LHCN-M2 (cell line): ENCODE measurements at regions not wholly inside any gene's neighbourhood (a gene's known extent, or its start where the extent isn't known, plus 50 kb on each side); places are given as distances from the start of the nearest gene placed in this dataset.
A peak's percentile ranks its signal among the peaks of the same experiment; 100 is the strongest.
"Not testable (repeated sequence)": the region's sequence is repeated elsewhere in the genome, so short reads cannot be mapped to it uniquely, and the experiment has no call there.

Experiments used
- DNase-seq: peaks from one replicate; pipeline ENCODE4 v3.0.0-alpha.2; 2012; ENCODE audit warnings: low read depth

DNA sequence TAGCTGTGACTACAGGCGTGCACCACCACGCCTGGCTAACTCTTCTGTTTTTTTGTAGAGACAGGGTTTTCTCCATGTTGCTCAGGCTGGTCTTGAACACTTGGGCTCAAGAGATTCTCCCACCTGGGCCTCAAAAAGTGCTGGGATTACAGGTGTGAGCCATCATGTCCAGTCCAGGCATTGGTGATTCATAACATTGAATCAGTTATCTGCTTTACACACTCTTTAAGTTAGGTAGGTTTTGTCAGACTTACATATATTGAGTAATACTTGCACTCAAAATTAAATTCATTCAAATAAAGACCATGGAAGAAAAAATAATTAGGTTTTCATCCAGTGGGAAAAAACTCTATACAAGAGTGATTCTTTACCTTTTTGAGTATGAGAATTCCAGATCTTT, 93.2 kb upstream of the XPO1 start:
- no peak for DNase-seq

DNA sequence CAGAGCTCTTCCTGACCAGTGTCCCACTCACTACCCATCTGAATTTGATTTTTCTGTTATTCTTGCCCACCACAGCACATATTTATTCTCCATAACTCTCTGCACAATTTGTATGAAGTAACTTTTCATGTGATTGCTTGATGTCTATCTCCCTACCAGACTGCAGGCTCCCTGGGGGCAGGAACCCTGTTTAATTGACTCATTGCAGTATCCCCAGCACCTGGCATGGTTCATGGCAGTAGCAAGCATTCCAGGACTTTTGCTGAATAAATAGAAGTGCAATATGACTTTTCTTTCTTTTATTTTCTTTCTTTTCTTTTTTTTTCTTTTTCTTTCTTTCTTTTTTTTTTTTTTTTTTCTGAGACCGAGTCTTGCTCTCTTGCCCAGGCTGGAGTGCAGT, 88.7 kb upstream of the XPO1 start:
- no peak for DNase-seq

DNA sequence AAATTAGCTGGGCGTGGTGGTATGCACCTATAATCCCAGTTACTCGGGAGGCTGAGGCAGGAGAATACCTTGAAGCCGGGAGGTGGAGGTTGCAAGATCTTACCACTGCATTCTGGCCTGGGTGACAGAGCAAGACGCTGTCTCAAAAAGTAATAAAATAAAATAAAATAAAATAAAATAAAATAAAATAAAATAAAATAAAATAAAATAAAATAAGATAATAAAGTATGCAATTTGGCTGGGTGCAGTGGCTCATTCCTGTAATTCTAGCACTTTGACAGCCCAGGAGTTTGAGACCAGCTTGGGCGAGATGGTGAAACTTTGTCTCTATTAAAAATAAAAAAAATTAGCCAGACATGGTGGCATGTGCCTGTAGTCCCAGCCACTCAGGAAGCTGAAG, 85.6 kb upstream of the XPO1 start:
- DNase-seq = no peak

DNA sequence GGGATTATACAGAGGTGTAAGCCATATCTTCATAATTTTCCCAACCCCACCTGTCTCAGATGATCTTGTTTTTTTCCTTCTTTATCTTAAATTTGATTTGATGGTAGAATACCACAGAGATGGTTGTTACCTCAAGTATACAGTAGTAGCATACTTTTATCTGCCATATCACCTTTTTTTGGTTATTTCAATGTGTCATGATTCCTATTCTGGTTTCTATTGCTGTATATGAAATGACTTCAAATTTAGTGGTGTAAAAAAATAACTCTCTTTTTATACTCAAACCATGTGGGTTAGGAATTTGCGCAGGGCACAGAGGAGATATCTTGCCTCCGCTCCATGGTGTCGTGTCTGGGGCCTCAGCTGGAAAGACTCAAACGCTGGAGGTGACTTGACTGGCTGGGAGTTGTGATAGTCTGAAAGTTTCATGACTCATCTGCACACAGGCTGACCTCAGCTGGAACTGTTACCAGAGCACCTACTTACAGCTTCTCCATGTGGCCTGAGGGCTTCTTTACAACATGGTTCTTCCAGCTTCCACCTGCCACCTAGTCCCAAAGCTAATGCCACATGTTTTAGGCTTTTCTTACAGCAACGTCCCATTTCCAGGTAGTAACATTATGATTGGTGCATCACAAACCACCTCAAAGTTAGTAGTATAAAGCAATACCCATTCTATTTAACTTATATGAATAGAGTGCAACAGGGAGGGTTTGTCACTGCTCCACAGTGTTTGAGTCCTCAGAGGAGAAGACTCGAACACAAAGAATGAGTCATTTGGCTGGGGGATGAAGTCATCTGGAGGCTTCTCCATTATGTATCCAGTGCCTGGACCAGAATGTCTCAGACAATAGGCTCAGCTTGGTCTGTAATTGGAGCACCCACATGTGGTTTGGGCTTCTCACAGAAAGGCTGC, 82.3 kb upstream of the XPO1 start:
- peak; percentile 88 for DNase-seq

DNA sequence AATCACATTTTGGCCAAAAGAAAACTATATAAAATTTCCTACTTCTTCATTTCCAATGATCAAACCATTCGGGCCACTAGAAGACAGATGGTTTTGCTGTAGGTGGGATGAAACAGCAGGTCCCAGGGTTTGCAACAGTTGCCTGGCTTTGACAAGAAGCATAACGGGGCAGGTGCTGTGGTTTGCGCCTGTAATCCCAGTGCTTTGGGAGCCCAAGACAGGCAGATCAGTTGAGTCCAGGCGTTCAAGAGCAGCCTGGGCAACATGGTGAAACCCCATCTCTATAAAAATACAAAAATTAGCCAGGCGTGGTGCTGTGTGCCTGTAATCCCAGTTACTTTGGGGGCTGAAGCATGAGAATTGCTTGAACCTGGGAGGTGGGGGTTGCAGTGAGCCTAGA, 81.4 kb upstream of the XPO1 start:
- no peak for DNase-seq

DNA sequence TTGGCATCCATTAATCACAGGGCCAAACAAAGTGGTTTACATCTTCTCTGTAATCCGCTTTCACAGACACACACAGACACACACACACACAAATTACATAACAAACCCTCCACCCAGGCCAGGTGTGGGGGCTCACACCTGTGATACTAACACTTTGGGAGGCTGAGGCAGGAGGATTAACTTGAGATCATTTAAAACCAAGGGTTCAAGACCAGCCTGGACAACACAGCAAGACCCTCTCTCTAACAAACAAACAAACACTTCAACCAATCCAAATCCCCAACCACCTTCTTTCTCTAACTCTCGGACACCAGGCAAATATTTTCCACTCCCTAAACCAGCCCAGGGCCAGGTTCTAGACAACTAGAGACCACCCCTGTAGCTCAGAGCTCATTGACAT, 79.5 kb upstream of the XPO1 start:
- no peak for DNase-seq

DNA sequence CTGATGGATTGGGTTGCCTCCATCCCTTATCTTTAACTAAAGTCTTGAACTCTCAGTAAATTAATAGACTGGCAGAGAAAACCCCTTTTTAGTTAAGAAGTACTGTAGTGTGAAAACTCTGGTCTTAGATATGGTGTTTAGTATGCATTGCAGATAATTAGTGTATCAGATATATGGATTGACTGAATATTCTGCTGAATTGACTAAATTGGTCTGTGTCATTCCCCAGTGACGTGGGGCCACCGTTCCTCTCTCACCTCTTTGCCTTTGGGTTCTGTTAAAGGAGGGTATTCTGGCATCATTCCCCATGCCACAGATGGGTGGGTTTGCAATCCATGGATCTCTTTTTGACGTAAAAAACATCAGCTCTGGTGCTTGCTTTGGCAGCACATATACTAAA, 67.1 kb upstream of the XPO1 start:
- no peak for DNase-seq

DNA sequence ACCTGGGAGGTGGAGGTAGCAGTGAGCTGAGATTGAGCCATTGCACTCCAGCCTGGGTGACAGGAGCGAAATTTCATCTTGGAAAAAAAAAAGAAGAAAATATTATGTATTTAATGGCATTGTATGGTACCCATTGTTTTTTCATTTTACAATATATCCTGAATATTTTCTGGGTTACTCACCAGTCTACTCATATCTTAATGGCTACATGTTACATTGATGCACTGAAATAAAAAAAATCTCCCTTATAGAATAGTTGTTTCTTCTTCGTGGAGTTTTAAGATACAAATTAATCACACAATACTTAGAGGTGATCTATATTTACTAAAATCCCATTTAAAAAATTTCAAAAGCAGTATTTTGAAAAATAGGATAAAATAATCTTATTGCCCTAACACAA, 66.3 kb upstream of the XPO1 start:
- no peak for DNase-seq

DNA sequence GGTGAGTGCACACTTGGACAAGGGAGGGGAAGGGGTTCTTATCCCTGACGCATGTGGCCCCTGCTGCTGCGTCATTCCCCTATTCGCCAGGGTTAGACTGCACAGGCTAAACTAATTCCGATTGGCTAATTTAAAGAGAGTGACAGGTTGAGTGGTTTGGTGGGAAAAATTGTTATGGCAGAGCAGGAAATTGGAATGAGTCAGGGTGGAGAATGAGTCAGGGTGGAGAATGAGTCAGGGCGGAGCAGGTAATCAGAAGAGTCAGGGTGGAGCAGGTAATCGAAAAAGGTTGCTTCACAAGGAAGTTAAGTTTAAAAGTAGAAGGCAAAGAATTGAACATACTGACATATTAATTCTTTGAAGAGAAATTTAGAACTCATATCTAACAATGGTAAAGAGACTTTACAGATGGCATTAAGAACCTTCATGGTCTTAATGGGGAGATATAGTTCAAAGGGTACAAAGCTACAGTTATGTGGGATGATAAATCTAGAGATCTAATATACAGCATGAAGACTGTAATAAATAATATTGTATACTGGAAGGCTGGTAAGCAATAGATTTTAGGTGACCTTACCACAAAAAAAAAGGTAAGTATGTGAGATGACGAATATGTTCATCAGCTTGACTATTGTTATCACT, 60.5 kb upstream of the XPO1 start:
- peak; percentile 24 for DNase-seq

DNA sequence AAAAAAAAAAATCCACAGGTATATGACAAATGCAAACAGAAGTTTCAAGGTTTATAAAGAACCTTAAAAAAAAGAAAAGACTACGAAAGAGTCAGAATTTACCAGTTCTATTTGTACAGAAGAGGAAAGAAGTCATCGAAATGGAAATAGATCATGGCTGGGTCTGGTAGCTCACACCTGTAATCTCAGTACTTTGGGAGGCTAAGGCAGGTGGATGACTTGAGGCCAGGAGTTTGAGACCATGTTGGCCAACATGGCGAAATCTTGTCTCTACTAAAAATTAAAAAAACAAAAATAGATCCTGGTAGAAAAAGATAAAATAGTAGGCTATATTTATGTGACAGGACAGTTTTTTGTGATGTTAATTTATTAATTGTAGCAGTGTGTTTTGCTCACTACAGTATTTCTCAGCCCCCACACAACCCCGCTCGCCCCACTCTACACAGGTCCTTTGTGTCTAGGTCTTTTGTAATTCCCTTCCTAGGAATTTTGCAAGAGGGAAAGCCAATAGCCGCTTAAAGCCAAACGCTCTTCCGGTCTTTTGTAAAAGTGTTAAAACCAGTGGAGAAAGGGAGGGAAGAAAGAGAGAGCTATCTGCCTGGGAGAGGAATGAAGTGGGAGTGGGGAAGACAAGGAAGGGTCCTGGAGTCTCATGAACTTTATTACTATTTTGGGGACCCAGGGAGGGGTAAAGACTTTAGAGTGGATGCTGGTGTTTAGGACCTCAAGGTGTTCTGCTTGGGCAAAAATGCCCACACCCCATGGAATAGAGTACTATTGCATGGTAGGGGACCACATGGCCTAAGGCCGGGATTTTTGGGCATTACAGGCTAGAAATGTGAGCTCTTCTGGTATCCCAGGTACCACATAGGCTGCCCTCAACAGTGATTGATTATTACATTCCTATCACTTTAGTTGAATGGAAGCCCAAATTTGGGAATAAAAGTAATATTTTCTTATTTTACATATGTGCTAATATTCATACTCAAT, 59.4 kb upstream of the XPO1 start:
- no peak for DNase-seq

DNA sequence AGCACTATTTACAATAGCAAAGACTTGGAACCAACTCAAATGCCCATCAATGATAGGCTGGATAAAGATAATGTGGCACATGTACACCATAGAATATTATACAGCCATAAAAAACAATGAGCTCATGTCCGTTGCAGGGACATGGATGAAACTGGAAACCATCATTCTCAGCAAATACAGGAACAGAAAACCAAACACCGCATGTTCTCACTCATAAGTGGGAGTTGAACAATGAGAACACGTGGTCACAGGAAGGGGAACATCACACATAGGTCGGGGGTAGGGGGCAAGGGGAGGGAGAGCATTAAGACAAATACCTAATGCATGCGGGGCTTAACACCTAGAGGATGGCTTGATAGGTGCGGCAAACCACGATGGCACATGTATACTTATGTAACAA, 56.0 kb upstream of the XPO1 start:
- not testable (repeated sequence) for DNase-seq

DNA sequence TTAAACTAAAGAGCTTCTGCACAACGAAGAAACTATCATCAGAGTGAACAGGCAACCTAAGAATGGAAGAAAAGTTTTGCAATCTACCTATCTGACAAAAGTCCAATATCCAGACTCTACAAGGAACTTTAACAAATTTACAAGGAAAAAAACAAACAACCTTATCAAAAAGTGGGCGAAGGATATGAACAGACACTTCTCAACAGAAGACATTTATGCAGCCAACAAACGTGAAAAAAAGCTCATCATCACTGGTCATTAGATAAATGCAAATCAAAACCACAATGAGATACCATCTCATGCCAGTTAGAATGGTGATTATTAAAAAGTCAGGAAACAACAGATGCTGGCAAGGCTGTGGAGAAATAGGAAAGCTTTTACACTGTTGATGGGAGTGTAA, 55.5 kb upstream of the XPO1 start:
- not testable (repeated sequence) for DNase-seq

DNA sequence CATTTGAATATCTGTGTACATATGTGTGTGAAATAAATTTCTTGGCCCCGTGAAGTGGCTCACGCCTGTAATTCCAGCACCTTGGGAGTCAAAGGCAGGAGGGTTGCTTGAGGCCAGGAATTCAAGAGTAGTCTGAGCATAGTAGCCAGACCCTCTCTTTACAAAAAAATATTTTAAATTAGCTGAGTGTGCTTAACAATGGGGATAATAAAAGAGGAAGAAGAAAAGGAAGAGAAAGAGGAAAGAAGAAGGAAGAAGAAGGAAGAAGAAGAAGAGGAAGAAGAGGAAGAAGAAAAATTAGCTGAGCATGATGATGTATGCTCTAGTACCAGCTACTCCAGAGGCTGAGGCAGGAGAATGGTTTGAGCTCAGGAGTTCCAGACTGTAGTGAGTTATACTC, 52.1 kb upstream of the XPO1 start:
- no peak for DNase-seq

DNA sequence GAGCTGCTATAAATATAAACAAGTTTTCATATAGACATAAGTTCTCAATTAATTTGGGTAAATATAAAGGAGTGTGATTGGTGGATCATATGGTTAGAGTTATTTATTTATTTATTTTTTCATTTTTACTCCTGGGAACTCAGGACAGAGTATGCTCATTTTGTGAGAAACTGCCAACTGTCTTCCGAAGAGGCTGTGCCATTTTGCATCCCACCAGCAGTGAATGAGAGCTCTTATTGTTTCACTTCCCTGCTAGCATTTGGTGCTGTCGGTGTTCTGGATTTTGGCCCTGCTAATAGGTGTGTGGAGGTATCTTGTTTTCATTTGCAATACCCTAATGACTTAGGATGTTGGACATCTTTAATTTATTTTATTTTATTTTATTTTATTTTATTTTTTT, 50.4 kb upstream of the XPO1 start:
- no peak for DNase-seq
